ENCODE measurements at regions not wholly inside any gene's neighbourhood (a gene's known extent, or its start where the extent isn't known, plus 50 kb on each side); places are given as distances from the start of the nearest gene placed in this dataset.
"Not testable (repeated sequence)": the region's sequence is repeated elsewhere in the genome, so short reads cannot be mapped to it uniquely, and the experiment has no call there.

- DNase-seq (ENCODE audit: low read depth): no peak
Observed at GRCh38 chrX:500481-501010, 113.8 kb upstream of the PPP2R3B start.

GRCh38 chrX:506341-506740 is 119.6 kb upstream of the PPP2R3B start:
- DNase-seq (ENCODE audit: low read depth): no peak

GRCh38 chrX:508163-508562 is 121.5 kb upstream of the PPP2R3B start:
- DNase-seq (ENCODE audit: low read depth): no peak

GRCh38 chrX:508821-509220 is 121.8 kb upstream of the SHOX start:
- DNase-seq (ENCODE audit: low read depth): not testable (repeated sequence)

GRCh38 chrX:511089-511488 is 119.5 kb upstream of the SHOX start:
- not testable (repeated sequence) for DNase-seq (ENCODE audit: low read depth)

GRCh38 chrX:518319-518718 is 112.3 kb upstream of the SHOX start:
- no peak for DNase-seq (ENCODE audit: low read depth)

- DNase-seq (ENCODE audit: low read depth): no peak
Observed at GRCh38 chrX:519741-520140, 110.8 kb upstream of the SHOX start.

- DNase-seq (ENCODE audit: low read depth): no peak
Observed at GRCh38 chrX:522456-522855, 108.1 kb upstream of the SHOX start.

GRCh38 chrX:525134-525533 is 105.5 kb upstream of the SHOX start:
- DNase-seq (ENCODE audit: low read depth): no peak

GRCh38 chrX:526295-527224 is 104.0 kb upstream of the SHOX start:
- no peak for DNase-seq (ENCODE audit: low read depth)

- no peak for DNase-seq (ENCODE audit: low read depth)
Observed at GRCh38 chrX:530726-531610, 99.6 kb upstream of the SHOX start.

GRCh38 chrX:531611-531936 is 99.0 kb upstream of the SHOX start:
- no peak for DNase-seq (ENCODE audit: low read depth)

- no peak for DNase-seq (ENCODE audit: low read depth)
Observed at GRCh38 chrX:534804-535203, 95.8 kb upstream of the SHOX start.

GRCh38 chrX:536616-537015 is 94.0 kb upstream of the SHOX start:
- DNase-seq (ENCODE audit: low read depth): no peak

GRCh38 chrX:537151-537550 is 93.4 kb upstream of the SHOX start:
- DNase-seq (ENCODE audit: low read depth): no peak

- DNase-seq (ENCODE audit: low read depth): no peak
Observed at GRCh38 chrX:538311-538710, 92.3 kb upstream of the SHOX start.

GRCh38 chrX:541006-541405 is 89.6 kb upstream of the SHOX start:
- not testable (repeated sequence) for DNase-seq (ENCODE audit: low read depth)

- DNase-seq (ENCODE audit: low read depth): no peak
Observed at GRCh38 chrX:542179-542578, 88.4 kb upstream of the SHOX start.

- DNase-seq (ENCODE audit: low read depth): no peak
Observed at GRCh38 chrX:545452-545885, 85.1 kb upstream of the SHOX start.

- no peak for DNase-seq (ENCODE audit: low read depth)
Observed at GRCh38 chrX:550514-550913, 80.1 kb upstream of the SHOX start.

GRCh38 chrX:551306-551705 is 79.3 kb upstream of the SHOX start:
- no peak for DNase-seq (ENCODE audit: low read depth)

GRCh38 chrX:552496-552895 is 78.1 kb upstream of the SHOX start:
- DNase-seq (ENCODE audit: low read depth): no peak

GRCh38 chrX:554271-554670 is 76.3 kb upstream of the SHOX start:
- DNase-seq (ENCODE audit: low read depth): no peak
